IMR-90 (cell line): ENCODE measurements at regions not wholly inside any gene's neighbourhood (a gene's known extent, or its start where the extent isn't known, plus 50 kb on each side); places are given as distances from the start of the nearest gene placed in this dataset.

Experiments
- BHLHE40 ChIP-seq: fragments of 150-350 bp; IDR thresholded peaks from 2 replicates; pipeline ENCODE4 v1.6.1; 2016; ENCODE audit warnings: mild to moderate bottlenecking, low read depth, low read length
- CEBPB ChIP-seq: IDR thresholded peaks from 2 replicates; pipeline ENCODE4 v1.6.1; 2012; ENCODE audit warnings: low read depth, low read length, improper control_type of control experiment
- FOS ChIP-seq: fragments of 150-350 bp; IDR thresholded peaks from 2 replicates; pipeline ENCODE4 v1.6.1; 2016; ENCODE audit warnings: low read depth, low read length
- MAFK ChIP-seq: IDR thresholded peaks from 2 replicates; pipeline ENCODE4 v1.6.1; 2012; ENCODE audit warnings: low read depth, low read length, improper control_type of control experiment
- MAZ ChIP-seq: IDR thresholded peaks from 2 replicates; pipeline ENCODE4 v1.6.1; 2012; ENCODE audit warnings: low read depth, mild to moderate bottlenecking, low read length, improper control_type of control experiment, moderate library complexity, borderline replicate concordance
- POLR2A ChIP-seq: IDR thresholded peaks from 2 replicates; pipeline ENCODE4 v1.6.1; 2012; ENCODE audit warnings: mild to moderate bottlenecking, low read depth, low read length
- RAD21 ChIP-seq: IDR thresholded peaks from 2 replicates; pipeline ENCODE4 v1.6.1; 2012; ENCODE audit warnings: low read length, improper control_type of control experiment
- RCOR1 ChIP-seq: IDR thresholded peaks from 2 replicates; pipeline ENCODE4 v1.6.1; 2012; ENCODE audit warnings: mild to moderate bottlenecking, low read length, improper control_type of control experiment; ENCODE audit not compliant: insufficient replicate concordance
- RFX5 ChIP-seq: IDR thresholded peaks from 2 replicates; pipeline ENCODE4 v1.8.0; 2012; ENCODE audit warnings: low read depth, mild to moderate bottlenecking, low read length, moderate library complexity
- SMC3 ChIP-seq: fragments of 150-350 bp; IDR thresholded peaks from 2 replicates; pipeline ENCODE4 v1.6.1; 2016; ENCODE audit warnings: low read depth, mild to moderate bottlenecking, antibody characterized with exemption, low read length, moderate library complexity
- TF ChIP-seq, protein P1 (sequence below): conservative IDR thresholded peaks from 2 replicates; pipeline ENCODE4 v1.5.1; 2012; ENCODE audit warnings: mild to moderate bottlenecking, low read depth, low read length, improper control_type of control experiment
- TF ChIP-seq, protein P2 (sequence below): fragments of 150-350 bp; IDR thresholded peaks from 2 replicates; pipeline ENCODE4 v1.6.1; 2017; ENCODE audit warnings: mild to moderate bottlenecking, antibody characterized with exemption, low read length, low read depth

DNA sequence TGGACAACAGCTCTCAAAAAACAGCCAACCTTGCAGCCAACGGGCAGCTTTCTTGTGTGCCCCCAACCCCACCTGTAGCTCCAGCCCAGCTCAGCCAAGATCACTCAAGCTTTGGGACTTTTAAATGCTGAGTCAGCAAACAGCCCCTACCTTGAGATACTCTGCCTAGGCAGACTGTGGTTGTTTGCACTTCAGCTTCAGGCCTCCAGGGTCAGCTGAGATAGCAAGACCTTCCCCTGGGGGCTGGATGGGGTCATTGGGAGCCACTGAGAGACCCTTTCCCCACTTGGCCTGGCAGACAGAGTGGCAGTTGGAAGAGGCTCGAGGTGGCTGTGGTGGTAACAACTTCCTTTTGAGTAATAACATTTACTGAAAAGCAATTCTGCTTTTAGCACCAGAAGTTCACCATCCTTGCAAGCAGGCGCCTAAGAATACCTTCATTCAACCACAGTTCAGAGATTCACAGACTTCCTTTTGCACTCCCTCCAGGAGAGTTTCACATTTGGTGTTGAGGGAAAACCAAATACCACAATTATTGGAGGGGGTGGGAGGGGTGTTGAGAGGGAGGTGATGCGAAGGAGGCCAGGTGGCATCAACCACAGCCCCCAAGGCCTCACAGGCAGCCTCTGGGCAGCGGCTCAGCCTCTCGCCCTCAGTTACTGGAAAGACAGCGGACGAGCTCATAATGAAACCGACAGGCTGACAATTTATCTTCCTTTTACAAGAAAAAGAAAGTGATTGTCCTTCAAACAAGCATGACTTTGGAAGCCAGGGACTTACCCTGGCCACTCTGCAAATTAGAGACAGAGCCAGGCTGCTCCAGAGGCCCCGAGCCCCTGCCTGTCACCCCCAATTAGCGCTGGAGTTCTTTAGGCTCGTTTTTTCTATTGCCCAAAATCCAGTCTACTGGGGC, 148.1 kb downstream of the CEBPB start:
- TF ChIP-seq, protein P1, sequence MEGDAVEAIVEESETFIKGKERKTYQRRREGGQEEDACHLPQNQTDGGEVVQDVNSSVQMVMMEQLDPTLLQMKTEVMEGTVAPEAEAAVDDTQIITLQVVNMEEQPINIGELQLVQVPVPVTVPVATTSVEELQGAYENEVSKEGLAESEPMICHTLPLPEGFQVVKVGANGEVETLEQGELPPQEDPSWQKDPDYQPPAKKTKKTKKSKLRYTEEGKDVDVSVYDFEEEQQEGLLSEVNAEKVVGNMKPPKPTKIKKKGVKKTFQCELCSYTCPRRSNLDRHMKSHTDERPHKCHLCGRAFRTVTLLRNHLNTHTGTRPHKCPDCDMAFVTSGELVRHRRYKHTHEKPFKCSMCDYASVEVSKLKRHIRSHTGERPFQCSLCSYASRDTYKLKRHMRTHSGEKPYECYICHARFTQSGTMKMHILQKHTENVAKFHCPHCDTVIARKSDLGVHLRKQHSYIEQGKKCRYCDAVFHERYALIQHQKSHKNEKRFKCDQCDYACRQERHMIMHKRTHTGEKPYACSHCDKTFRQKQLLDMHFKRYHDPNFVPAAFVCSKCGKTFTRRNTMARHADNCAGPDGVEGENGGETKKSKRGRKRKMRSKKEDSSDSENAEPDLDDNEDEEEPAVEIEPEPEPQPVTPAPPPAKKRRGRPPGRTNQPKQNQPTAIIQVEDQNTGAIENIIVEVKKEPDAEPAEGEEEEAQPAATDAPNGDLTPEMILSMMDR = no peak
- TF ChIP-seq SMC3 = no peak
- no peak for TF ChIP-seq RAD21
- no peak for TF ChIP-seq POLR2A
- TF ChIP-seq RFX5 = no peak
- no peak for TF ChIP-seq RCOR1
- no peak for TF ChIP-seq MAZ
- TF ChIP-seq MAFK = peak; percentile 100
- TF ChIP-seq BHLHE40 = no peak
- TF ChIP-seq, protein P2, sequence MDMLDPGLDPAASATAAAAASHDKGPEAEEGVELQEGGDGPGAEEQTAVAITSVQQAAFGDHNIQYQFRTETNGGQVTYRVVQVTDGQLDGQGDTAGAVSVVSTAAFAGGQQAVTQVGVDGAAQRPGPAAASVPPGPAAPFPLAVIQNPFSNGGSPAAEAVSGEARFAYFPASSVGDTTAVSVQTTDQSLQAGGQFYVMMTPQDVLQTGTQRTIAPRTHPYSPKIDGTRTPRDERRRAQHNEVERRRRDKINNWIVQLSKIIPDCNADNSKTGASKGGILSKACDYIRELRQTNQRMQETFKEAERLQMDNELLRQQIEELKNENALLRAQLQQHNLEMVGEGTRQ = no peak
- TF ChIP-seq CEBPB = no peak
- TF ChIP-seq FOS = no peak
